HG02840 (cell line): ENCODE measurements at regions not wholly inside any gene's neighbourhood (a gene's known extent, or its start where the extent isn't known, plus 50 kb on each side); places are given as distances from the start of the nearest gene placed in this dataset.
"Not testable (repeated sequence)": the region's sequence is repeated elsewhere in the genome, so short reads cannot be mapped to it uniquely, and the experiment has no call there.

ENCODE experiments used
- ATAC-seq: cut with Tn5 transposase; IDR thresholded peaks from one replicate; pipeline ENCODE4 v1.9.1; 2021; ENCODE audit warnings: mild to moderate bottlenecking, moderate library complexity, moderate number of reproducible peaks; ENCODE audit not compliant: unreplicated experiment, low FRiP score

GRCh38 chr9:96157675-96158074, 144.3 kb downstream of the HSD17B3 start:
- no peak for ATAC-seq

- ATAC-seq: no peak
Observed at GRCh38 chr9:96156171-96156974, 145.6 kb downstream of the HSD17B3 start.

GRCh38 chr9:96154081-96154480, 147.9 kb downstream of the HSD17B3 start:
- ATAC-seq: no peak

- no peak for ATAC-seq
Observed at GRCh38 chr9:96152550-96152949, 149.4 kb downstream of the HSD17B3 start.

GRCh38 chr9:96150324-96151227, 151.4 kb downstream of the HSD17B3 start:
- ATAC-seq: peak; percentile 79

GRCh38 chr9:96149533-96150280, 152.3 kb downstream of the HSD17B3 start:
- peak; percentile 29 for ATAC-seq

- no peak for ATAC-seq
Observed at GRCh38 chr9:96148634-96149532, 153.1 kb downstream of the HSD17B3 start.

- not testable (repeated sequence) for ATAC-seq
Observed at GRCh38 chr9:96147029-96147428, 154.9 kb downstream of the HSD17B3 start.

- ATAC-seq: no peak
Observed at GRCh38 chr9:96141666-96142065, 160.3 kb downstream of the HSD17B3 start.

GRCh38 chr9:96141128-96141474, 160.9 kb downstream of the HSD17B3 start:
- ATAC-seq: no peak

- ATAC-seq: no peak
Observed at GRCh38 chr9:96140296-96141127, 161.5 kb downstream of the HSD17B3 start.

- ATAC-seq: no peak
Observed at GRCh38 chr9:96139592-96140295, 162.2 kb downstream of the HSD17B3 start.

GRCh38 chr9:96138616-96139015, 163.4 kb downstream of the HSD17B3 start:
- no peak for ATAC-seq

- ATAC-seq: peak; percentile 24
Observed at GRCh38 chr9:96137671-96138429, 164.1 kb downstream of the HSD17B3 start.

- peak; percentile 94 for ATAC-seq
Observed at GRCh38 chr9:96136992-96137670, 164.8 kb downstream of the HSD17B3 start.

GRCh38 chr9:96135753-96136290, 166.2 kb downstream of the HSD17B3 start:
- no peak for ATAC-seq
